Karpas-422 (cell line): ENCODE measurements at regions not wholly inside any gene's neighbourhood (a gene's known extent, or its start where the extent isn't known, plus 50 kb on each side); places are given as distances from the start of the nearest gene placed in this dataset.

ENCODE experiments used
- DNase-seq: peaks from one replicate; pipeline ENCODE4 v3.0.0-alpha.2; 2015
- H2AFZ ChIP-seq: fragments of 200-600 bp; sonication (generic); 2 replicates; pipeline ENCODE4 v1.6.1; 2014; ENCODE audit warnings: antibody characterized with exemption, low read length, mixed read lengths
- H3K27ac ChIP-seq: fragments of 200-600 bp; sonication (generic); 2 replicates; pipeline ENCODE4 v1.5.1; 2014; ENCODE audit warnings: mild to moderate bottlenecking, low read length, moderate library complexity
- H3K27me3 ChIP-seq: fragments of 200-600 bp; sonication (generic); 2 replicates; pipeline ENCODE4 v1.6.1; 2014; ENCODE audit warnings: low read length, mixed read lengths
- H3K36me3 ChIP-seq: fragments of 200-600 bp; sonication (generic); 2 replicates; pipeline ENCODE4 v1.6.1; 2014; ENCODE audit warnings: low read length, mixed read lengths; ENCODE audit not compliant: insufficient read depth
- H3K4me1 ChIP-seq: fragments of 200-600 bp; sonication (generic); 2 replicates; pipeline ENCODE4 v1.6.1; 2014; ENCODE audit warnings: mild to moderate bottlenecking, low read length, mixed read lengths
- H3K4me2 ChIP-seq: fragments of 200-600 bp; sonication (generic); 2 replicates; pipeline ENCODE4 v1.6.1; 2014; ENCODE audit warnings: low read length, low read depth, mild to moderate bottlenecking; ENCODE audit not compliant: poor library complexity, severe bottlenecking
- H3K4me3 ChIP-seq: fragments of 200-600 bp; sonication (generic); 2 replicates; pipeline ENCODE4 v1.5.1; 2014; ENCODE audit warnings: mild to moderate bottlenecking, antibody characterized with exemption, low read length, mixed read lengths
- H3K79me2 ChIP-seq: fragments of 200-600 bp; sonication (generic); 2 replicates; pipeline ENCODE4 v1.6.1; 2014; ENCODE audit warnings: mild to moderate bottlenecking, low read length, mixed read lengths
- H3K9ac ChIP-seq: fragments of 200-600 bp; sonication (generic); 2 replicates; pipeline ENCODE4 v1.6.0; 2014; ENCODE audit warnings: low read length
- H3K9me2 ChIP-seq: fragments of 200-600 bp; sonication (generic), shearing (Covaris generic); replicated peaks from 2 replicates; pipeline ENCODE4 v1.6.0; 2014; ENCODE audit warnings: mild to moderate bottlenecking, low read length, moderate library complexity; ENCODE audit not compliant: insufficient read depth
- H3K9me3 ChIP-seq: fragments of 300-700, 200-600 bp; sonication (generic); 2 replicates; pipeline ENCODE4 v1.6.1; 2014; ENCODE audit warnings: low read length, mixed read lengths
- H4K20me1 ChIP-seq: fragments of 200-600 bp; sonication (generic); 2 replicates; pipeline ENCODE4 v1.6.1; 2014; ENCODE audit warnings: mild to moderate bottlenecking, antibody characterized with exemption, low read length, low read depth; ENCODE audit not compliant: insufficient read depth

DNA sequence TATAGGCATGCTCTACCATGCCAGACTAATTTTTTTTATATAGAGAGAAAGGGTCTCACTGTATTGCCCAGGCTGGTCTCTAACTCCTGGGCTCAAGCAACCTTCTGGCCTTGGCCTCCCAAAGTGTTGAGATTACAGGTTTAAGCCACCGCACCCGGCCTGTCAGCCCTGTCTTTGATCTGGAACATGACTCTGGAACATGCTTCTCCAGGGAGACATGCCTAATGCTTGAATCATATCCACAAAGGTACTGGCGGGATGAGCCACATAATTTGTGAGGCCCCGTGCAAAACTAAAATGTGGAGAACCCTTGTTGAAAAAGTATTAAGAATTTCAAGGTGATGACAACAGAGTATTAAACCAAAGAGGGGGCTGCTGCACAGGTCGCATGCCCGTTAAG, 282.8 kb downstream of the ARHGAP12 start:
- DNase-seq: no peak
- Histone ChIP-seq H4K20me1 (no peaks in the 10 kb centered on the region), H3K4me3 (no peak overlapping the region), H3K4me2 (no peak overlapping the region), H3K9me2 (no peaks in the 10 kb centered on the region), H3K79me2 (no peaks in the 10 kb centered on the region), H3K4me1 (no peaks in the 10 kb centered on the region), H3K9ac (no peak overlapping the region), H3K9me3 (no peaks in the 10 kb centered on the region), H3K36me3 (no peaks in the 10 kb centered on the region), H2AFZ (no peak overlapping the region), H3K27me3 (no peaks in the 10 kb centered on the region), H3K27ac (no peak overlapping the region)

DNA sequence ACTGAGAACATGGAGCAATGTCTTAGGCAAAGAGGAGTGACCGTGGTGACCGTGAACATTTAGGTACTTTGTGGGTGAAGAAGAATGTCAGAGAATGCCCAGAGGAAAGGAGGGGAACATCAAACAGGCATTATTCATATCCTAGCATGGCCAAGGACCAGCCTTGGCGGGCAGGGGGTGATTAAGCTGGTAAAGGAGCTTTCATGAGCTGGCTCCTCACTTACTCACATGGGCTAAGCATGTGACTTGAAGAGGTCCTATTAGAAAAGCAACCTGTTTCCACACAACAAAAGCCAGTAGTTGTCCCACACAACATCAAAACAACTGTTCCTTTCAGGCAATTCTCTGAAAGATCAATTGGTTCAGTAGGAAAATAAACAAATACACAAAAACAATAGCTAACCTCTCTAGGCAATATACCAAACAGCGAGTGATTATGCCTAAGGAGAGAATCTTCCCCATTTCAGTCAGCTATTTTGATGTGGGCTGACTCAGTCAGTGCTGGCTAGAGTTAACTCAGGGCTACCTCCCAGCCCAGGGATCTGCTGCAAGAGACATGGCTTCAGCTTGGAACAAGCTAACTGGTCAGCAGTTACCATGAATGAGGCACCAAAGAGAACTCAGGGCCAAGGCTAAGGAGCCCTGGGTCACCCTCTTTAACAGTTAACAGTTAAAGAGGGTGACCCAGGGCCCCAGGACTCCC, 283.5 kb downstream of the ARHGAP12 start:
- no peaks in the 10 kb centered on the region for H4K20me1 ChIP-seq
- no peaks in the 10 kb centered on the region for H3K9me3 ChIP-seq
- H3K4me1 ChIP-seq: no peaks in the 10 kb centered on the region
- no peak overlapping the region for H3K9ac ChIP-seq
- H3K4me3 ChIP-seq: no peak overlapping the region
- H3K9me2 ChIP-seq: no peaks in the 10 kb centered on the region
- H3K27ac ChIP-seq: no peak overlapping the region
- no peaks in the 10 kb centered on the region for H3K36me3 ChIP-seq
- DNase-seq: no peak
- no peaks in the 10 kb centered on the region for H3K79me2 ChIP-seq
- no peaks in the 10 kb centered on the region for H3K27me3 ChIP-seq
- H3K4me2 ChIP-seq: no peak overlapping the region
- no peak overlapping the region for H2AFZ ChIP-seq

DNA sequence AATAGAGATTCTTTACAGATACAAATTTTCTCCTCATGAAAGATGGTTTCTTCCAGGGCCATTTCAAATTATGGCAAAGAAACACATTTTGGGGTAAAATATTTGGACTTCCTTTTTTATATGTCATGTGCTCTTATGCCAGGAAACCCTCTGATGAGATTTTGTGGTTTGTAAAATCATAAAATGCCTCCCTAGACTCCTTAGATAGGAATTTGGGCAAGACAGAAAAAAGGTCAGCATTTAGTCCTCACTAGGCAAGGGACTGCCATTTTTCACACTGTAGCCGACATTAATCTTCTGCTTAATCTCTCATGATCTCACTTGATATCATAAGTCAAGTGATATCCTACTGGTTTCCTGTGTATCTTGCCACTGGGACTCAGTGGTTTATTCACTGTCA, 286.4 kb downstream of the ARHGAP12 start:
- Histone ChIP-seq H3K27me3 (no peaks in the 10 kb centered on the region), H3K27ac (no peak overlapping the region), H3K79me2 (no peaks in the 10 kb centered on the region), H3K9me3 (no peaks in the 10 kb centered on the region), H3K4me1 (no peaks in the 10 kb centered on the region), H2AFZ (no peak overlapping the region), H4K20me1 (no peaks in the 10 kb centered on the region), H3K9me2 (no peaks in the 10 kb centered on the region), H3K9ac (no peak overlapping the region), H3K4me2 (no peak overlapping the region), H3K4me3 (no peak overlapping the region), H3K36me3 (no peaks in the 10 kb centered on the region)
- no peak for DNase-seq

DNA sequence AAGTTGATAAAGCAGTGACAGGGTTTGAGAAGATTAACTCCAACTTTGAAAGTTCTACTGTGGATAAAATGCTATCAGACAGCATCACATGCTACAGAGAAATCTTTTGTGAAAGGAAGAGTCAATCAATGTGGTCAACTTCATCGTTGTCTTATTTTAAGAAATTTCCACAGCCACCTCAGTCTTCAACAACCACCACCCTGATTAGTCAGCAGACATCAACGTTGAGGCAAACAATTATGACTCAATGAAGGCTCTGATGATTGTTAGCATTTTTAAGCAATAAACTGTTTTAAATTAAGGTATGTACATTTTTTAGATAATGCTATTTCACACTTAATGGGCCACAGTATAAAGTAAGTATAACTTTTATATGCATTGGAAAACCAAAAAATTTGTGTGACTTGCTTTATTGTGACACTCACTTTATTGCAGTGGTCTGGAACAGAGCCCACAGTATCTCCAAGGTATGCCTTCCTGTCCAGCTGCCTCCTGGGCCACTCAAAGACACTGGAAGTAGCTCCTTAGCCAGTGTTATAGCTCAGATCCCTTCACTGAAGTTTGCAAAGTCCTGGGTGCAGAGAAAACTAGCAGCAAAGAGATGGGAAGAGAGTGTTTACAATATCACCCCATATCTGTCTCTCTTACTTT, 293.1 kb downstream of the ARHGAP12 start:
- Histone ChIP-seq H4K20me1 (no peaks in the 10 kb centered on the region), H3K27ac (no peak overlapping the region)

DNA sequence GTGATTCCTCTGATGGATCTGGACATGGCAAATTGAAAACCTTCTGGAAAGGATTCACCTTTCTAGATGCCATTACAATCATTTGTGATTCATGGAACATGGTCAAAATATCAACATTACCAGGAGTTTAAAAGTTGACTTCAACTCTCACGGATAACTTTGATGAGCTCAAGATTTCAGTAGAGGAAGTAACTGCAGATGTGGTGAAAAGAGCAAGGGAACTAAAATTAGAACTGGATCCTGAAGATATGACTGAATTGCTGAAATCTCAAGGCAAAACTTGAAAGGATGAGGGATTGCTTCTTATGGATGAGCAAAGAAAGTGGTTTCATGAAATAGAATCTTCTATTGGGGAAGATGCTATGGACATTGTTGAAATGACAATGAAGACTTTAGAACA, 293.6 kb downstream of the ARHGAP12 start:
- no peak overlapping the region for H3K9ac ChIP-seq
- no peak overlapping the region for H3K27ac ChIP-seq
- DNase-seq: no peak
- H3K4me2 ChIP-seq: no peak overlapping the region
- H3K79me2 ChIP-seq: no peaks in the 10 kb centered on the region
- no peaks in the 10 kb centered on the region for H3K36me3 ChIP-seq
- H3K4me1 ChIP-seq: no peaks in the 10 kb centered on the region
- no peak overlapping the region for H2AFZ ChIP-seq
- H3K4me3 ChIP-seq: no peak overlapping the region
- no peaks in the 10 kb centered on the region for H3K27me3 ChIP-seq
- H3K9me3 ChIP-seq: no peaks in the 10 kb centered on the region
- H4K20me1 ChIP-seq: no peaks in the 10 kb centered on the region
- no peaks in the 10 kb centered on the region for H3K9me2 ChIP-seq

More for the DNA sequence above, 293.1 kb downstream of the ARHGAP12 start:
- Histone ChIP-seq H3K4me3 (no peak overlapping the region), H3K36me3 (no peaks in the 10 kb centered on the region), H3K9ac (no peak overlapping the region), H3K79me2 (no peaks in the 10 kb centered on the region), H3K4me2 (no peak overlapping the region), H3K9me2 (no peaks in the 10 kb centered on the region), H2AFZ (no peak overlapping the region), H3K27me3 (no peaks in the 10 kb centered on the region), H3K4me1 (no peaks in the 10 kb centered on the region), H3K9me3 (no peaks in the 10 kb centered on the region)
- no peak for DNase-seq

DNA sequence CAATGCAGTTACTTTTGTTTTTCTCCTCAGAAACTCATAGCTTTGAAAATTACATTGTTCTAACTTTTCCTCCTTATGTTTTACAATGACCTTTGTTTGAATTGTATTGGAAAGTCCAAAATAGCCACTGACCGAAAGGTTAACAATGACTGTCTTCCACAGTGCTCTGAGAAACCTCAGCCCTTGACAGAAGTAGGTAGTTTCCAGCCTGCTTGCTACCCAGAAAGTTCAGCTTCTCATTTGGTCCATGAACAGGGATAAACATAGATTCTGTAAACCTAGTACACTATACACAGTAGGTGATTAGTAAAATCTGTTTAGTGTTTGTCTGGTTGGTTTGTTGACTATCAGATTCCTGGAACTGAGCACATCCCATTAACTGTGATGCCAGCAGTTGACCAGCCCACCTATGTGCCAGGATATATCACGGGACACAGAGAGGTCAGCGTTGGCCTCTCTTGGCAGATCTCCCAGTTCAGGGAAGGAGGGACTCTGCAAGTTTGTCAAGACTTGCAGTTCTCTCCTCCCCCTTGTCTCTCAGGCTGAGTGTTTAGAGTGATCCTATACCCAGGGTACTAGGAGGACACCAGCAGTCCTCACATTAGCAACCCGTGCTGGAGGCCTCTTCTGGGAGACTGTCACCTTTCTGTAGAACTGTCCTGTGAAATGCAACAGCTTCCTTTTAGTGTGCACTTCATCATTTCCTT, 297.6 kb downstream of the ARHGAP12 start:
- H3K79me2 ChIP-seq: no peaks in the 10 kb centered on the region
- no peaks in the 10 kb centered on the region for H3K9me3 ChIP-seq
- H3K36me3 ChIP-seq: no peaks in the 10 kb centered on the region
- no peaks in the 10 kb centered on the region for H3K4me1 ChIP-seq
- H3K27me3 ChIP-seq: no peaks in the 10 kb centered on the region
- no peaks in the 10 kb centered on the region for H3K9me2 ChIP-seq
- no peak overlapping the region for H3K4me2 ChIP-seq
- H3K4me3 ChIP-seq: no peak overlapping the region
- H3K9ac ChIP-seq: no peak overlapping the region
- H3K27ac ChIP-seq: no peak overlapping the region
- H2AFZ ChIP-seq: no peak overlapping the region
- H4K20me1 ChIP-seq: no peaks in the 10 kb centered on the region
- no peak for DNase-seq

- Histone ChIP-seq H3K36me3 (no peaks in the 10 kb centered on the region), H3K27ac (no peak overlapping the region), H3K4me3 (no peak overlapping the region), H3K9ac (no peak overlapping the region), H3K4me2 (no peak overlapping the region), H3K79me2 (no peaks in the 10 kb centered on the region), H3K4me1 (no peaks in the 10 kb centered on the region), H3K9me3 (no peaks in the 10 kb centered on the region), H3K27me3 (no peaks in the 10 kb centered on the region), H4K20me1 (no peaks in the 10 kb centered on the region), H2AFZ (no peak overlapping the region), H3K9me2 (no peaks in the 10 kb centered on the region)
- DNase-seq: no peak
These were observed 303.1 kb downstream of the ARHGAP12 start for GRCh38 chr10:31625566-31625965.

GRCh38 chr10:31624611-31625010, 304.0 kb downstream of the ARHGAP12 start:
- H3K27ac ChIP-seq: no peak overlapping the region
- H3K9me3 ChIP-seq: no peaks in the 10 kb centered on the region
- no peak overlapping the region for H3K9ac ChIP-seq
- no peaks in the 10 kb centered on the region for H3K4me1 ChIP-seq
- no peaks in the 10 kb centered on the region for H3K36me3 ChIP-seq
- no peak for DNase-seq
- H3K27me3 ChIP-seq: no peaks in the 10 kb centered on the region
- no peak overlapping the region for H3K4me3 ChIP-seq
- H3K79me2 ChIP-seq: no peaks in the 10 kb centered on the region
- no peaks in the 10 kb centered on the region for H3K9me2 ChIP-seq
- H2AFZ ChIP-seq: no peak overlapping the region
- no peaks in the 10 kb centered on the region for H4K20me1 ChIP-seq
- no peak overlapping the region for H3K4me2 ChIP-seq
